Skeletal muscle tissue (tissue), 3 donors: ENCODE measurements at regions not wholly inside any gene's neighbourhood (a gene's known extent, or its start where the extent isn't known, plus 50 kb on each side); places are given as distances from the start of the nearest gene placed in this dataset.

Experiments
- H3K27ac ChIP-seq: one replicate; pipeline ENCODE4 v1.7.0; 2013; ENCODE audit warnings: mild to moderate bottlenecking, low read depth, low read length, inconsistent platforms
- H3K27me3 ChIP-seq, 3 donors: one replicate each; pipeline ENCODE4 v1.7.0; 2013; ENCODE audit warnings: low read length in 3 of 3; ENCODE audit not compliant: control insufficient read depth in 3 of 3, insufficient read depth in 3 of 3
- H3K36me3 ChIP-seq, 3 donors: one replicate each; pipeline ENCODE4 v1.7.0; 2013; ENCODE audit warnings: low read length in 3 of 3; ENCODE audit not compliant: control insufficient read depth in 3 of 3, insufficient read depth in 3 of 3
- H3K4me1 ChIP-seq, 3 donors: one replicate each; pipeline ENCODE4 v1.7.0; 2013; ENCODE audit warnings: low read length in 3 of 3, mild to moderate bottlenecking in 3 of 3; ENCODE audit not compliant: control insufficient read depth in 3 of 3, insufficient read depth in 3 of 3
- H3K4me3 ChIP-seq, 3 donors: one replicate each; pipeline ENCODE4 v1.7.0; 2013; ENCODE audit warnings: low read length in 3 of 3
- H3K9ac ChIP-seq, 3 donors: one replicate each; pipeline ENCODE4 v1.7.0; 2013; ENCODE audit warnings: low read length in 3 of 3, mild to moderate bottlenecking in 3 of 3, moderate library complexity in 2 of 3, low read depth in 1 of 3
- H3K9me3 ChIP-seq, 3 donors: one replicate each; pipeline ENCODE4 v1.7.0; 2013; ENCODE audit warnings: low read length in 3 of 3; ENCODE audit not compliant: control insufficient read depth in 3 of 3
- donor health status: Osteomylitis.

DNA sequence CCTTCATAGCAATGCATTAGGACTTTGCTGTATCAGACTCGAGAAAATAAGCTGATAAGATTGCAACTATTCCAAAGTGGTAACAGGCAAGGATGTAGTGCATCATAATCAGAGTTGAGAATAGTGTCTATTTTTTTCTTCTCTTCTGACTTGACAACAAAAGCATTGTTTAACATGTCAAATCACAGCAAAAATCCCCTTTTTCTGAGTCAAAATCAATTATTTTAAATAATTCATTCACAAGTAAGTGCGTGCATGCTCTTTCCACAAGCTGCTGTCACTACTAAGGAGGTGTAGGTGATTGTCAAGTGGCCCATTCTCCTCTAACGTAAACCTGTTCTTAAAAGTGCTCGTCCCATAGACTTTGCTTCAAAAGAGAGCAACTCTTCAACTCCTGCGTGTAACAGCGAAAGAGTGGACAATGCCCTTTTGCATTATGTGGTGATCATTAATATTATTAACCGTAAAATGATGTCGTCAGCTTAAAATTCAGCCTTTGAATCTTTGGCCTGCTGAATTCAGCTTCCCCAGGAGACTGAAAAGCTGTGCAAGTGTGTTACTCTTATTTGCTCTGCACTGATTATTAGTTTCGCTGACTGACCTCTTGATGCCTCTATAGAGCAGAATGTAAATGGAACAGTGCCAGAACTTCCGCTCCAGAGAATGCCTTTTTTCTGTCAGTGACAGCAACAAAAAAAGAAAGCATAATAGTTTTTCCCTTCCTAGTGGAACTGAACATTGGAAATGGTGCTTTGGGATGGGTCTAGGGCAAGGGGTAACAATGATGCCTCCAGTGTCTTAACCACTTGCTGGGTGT lies 680.8 kb upstream of the SEMA6A start:
- Histone ChIP-seq H3K27me3 (no peaks in the 10 kb centered on the region), H3K9ac (no peak overlapping the region), H3K9me3 (no peaks in the 10 kb centered on the region), H3K4me1 (no peaks in the 10 kb centered on the region), H3K4me3 (no peak overlapping the region), H3K27ac (no peak overlapping the region), H3K36me3 (no peaks in the 10 kb centered on the region)

DNA sequence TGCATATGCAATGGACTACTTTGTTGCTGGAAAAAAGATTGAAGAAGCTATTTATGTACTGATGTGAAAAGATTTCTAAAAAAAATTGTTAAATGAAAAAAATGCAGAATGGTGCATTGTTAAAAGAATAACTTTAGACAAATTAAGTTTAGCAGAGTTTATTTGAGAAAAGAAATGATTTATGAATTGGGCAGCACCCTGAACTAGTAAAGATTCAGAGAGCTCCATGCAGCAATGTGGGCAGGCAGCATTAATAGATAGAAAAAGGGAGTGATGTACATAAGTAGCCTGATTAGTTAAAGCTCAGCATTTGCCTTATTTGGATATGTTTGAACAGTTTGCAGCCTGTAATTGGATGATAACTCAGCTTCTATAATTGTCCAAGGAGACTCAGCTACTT lies 677.9 kb upstream of the SEMA6A start:
- no peak overlapping the region for H3K9ac ChIP-seq
- H3K27ac ChIP-seq: no peak overlapping the region
- H3K4me1 ChIP-seq: no peaks in the 10 kb centered on the region
- H3K9me3 ChIP-seq: no peaks in the 10 kb centered on the region
- no peaks in the 10 kb centered on the region for H3K27me3 ChIP-seq
- H3K36me3 ChIP-seq: no peaks in the 10 kb centered on the region
- no peak overlapping the region for H3K4me3 ChIP-seq

DNA sequence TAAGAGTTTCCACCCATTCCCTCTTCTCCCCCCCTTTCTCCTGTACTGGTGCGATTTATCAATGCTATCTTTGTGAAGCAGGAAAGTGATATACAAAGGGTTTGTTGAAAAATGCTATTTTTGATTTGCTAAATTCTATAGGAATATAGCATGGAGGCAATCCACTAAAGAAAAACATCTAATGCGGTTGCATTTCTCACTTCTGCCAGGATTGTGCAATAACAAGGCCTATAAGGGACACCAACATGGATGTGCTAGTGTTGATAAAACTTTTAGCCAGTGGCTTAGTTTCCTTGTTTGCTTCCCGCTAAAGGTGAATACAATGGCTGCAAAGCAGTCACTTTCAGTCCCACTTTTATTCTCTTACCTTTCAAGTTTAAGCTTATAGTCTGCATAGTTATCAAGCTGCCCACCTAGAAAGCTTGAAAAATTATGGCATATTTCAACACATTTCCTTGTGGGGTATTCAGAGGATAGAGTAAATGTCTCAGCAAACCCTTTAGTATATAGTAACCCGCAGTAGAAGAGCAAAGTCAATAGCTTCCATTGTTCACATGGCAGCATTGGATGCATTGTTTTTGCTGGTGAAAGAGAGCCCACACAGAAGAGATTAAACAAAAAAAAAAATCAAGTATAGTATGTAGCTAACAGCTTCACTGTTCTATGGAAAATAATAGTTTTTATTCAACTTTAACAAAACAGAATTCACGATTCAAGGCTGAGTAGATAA lies 674.6 kb upstream of the SEMA6A start:
- H3K4me3 ChIP-seq: no peak overlapping the region
- H3K9ac ChIP-seq: no peak overlapping the region
- H3K27ac ChIP-seq: no peak overlapping the region
- H3K9me3 ChIP-seq: no peaks in the 10 kb centered on the region
- H3K4me1 ChIP-seq: no peaks in the 10 kb centered on the region
- no peaks in the 10 kb centered on the region for H3K27me3 ChIP-seq
- H3K36me3 ChIP-seq: no peaks in the 10 kb centered on the region

GRCh38 chr5:117246424-117246823 lies 671.8 kb upstream of the SEMA6A start:
- H3K4me1 ChIP-seq: no peaks in the 10 kb centered on the region
- no peaks in the 10 kb centered on the region for H3K9me3 ChIP-seq
- no peaks in the 10 kb centered on the region for H3K36me3 ChIP-seq
- no peak overlapping the region for H3K4me3 ChIP-seq
- H3K9ac ChIP-seq: no peak overlapping the region
- H3K27me3 ChIP-seq: no peaks in the 10 kb centered on the region
- no peak overlapping the region for H3K27ac ChIP-seq

GRCh38 chr5:117245130-117245529 lies 670.5 kb upstream of the SEMA6A start:
- Histone ChIP-seq H3K9ac (no peak overlapping the region), H3K9me3 (no peaks in the 10 kb centered on the region), H3K27me3 (no peaks in the 10 kb centered on the region), H3K4me3 (no peak overlapping the region), H3K27ac (no peak overlapping the region), H3K4me1 (no peaks in the 10 kb centered on the region), H3K36me3 (no peaks in the 10 kb centered on the region)

GRCh38 chr5:117242028-117242427 lies 667.4 kb upstream of the SEMA6A start:
- H3K27me3 ChIP-seq: no peaks in the 10 kb centered on the region
- H3K4me3 ChIP-seq: no peak overlapping the region
- H3K9me3 ChIP-seq: no peaks in the 10 kb centered on the region
- no peak overlapping the region for H3K27ac ChIP-seq
- H3K9ac ChIP-seq: no peak overlapping the region
- no peaks in the 10 kb centered on the region for H3K4me1 ChIP-seq
- no peaks in the 10 kb centered on the region for H3K36me3 ChIP-seq

GRCh38 chr5:117236941-117237340 lies 662.3 kb upstream of the SEMA6A start:
- no peaks in the 10 kb centered on the region for H3K4me1 ChIP-seq
- no peak overlapping the region for H3K9ac ChIP-seq
- no peak overlapping the region for H3K4me3 ChIP-seq
- no peak overlapping the region for H3K27ac ChIP-seq
- H3K9me3 ChIP-seq: no peaks in the 10 kb centered on the region
- no peaks in the 10 kb centered on the region for H3K27me3 ChIP-seq
- no peaks in the 10 kb centered on the region for H3K36me3 ChIP-seq

GRCh38 chr5:117235786-117236185 lies 661.2 kb upstream of the SEMA6A start:
- H3K27ac ChIP-seq: no peak overlapping the region
- no peak overlapping the region for H3K9ac ChIP-seq
- H3K4me3 ChIP-seq: no peak overlapping the region
- no peaks in the 10 kb centered on the region for H3K36me3 ChIP-seq
- no peaks in the 10 kb centered on the region for H3K27me3 ChIP-seq
- no peaks in the 10 kb centered on the region for H3K4me1 ChIP-seq
- no peaks in the 10 kb centered on the region for H3K9me3 ChIP-seq

- H3K9ac ChIP-seq: no peak overlapping the region
- no peaks in the 10 kb centered on the region for H3K9me3 ChIP-seq
- H3K4me1 ChIP-seq: no peaks in the 10 kb centered on the region
- no peak overlapping the region for H3K4me3 ChIP-seq
- no peaks in the 10 kb centered on the region for H3K27me3 ChIP-seq
- no peaks in the 10 kb centered on the region for H3K36me3 ChIP-seq
- no peak overlapping the region for H3K27ac ChIP-seq
Observed at GRCh38 chr5:117230375-117230774, 655.8 kb upstream of the SEMA6A start.

- H3K4me3 ChIP-seq: no peak overlapping the region
Observed at GRCh38 chr5:117220730-117221129, 646.1 kb upstream of the SEMA6A start.

More at GRCh38 chr5:117220730-117221129, 646.1 kb upstream of the SEMA6A start:
- Histone ChIP-seq H3K9ac (no peak overlapping the region), H3K36me3 (no peaks in the 10 kb centered on the region), H3K27me3 (no peaks in the 10 kb centered on the region), H3K9me3 (peaks cover 0 to 2% (median 0%) of the 10 kb centered on the region in 3 donors), H3K4me1 (no peaks in the 10 kb centered on the region), H3K27ac (no peak overlapping the region)
